Right lobe of liver (tissue), 6 donors: ENCODE measurements at regions not wholly inside any gene's neighbourhood (a gene's known extent, or its start where the extent isn't known, plus 50 kb on each side); places are given as distances from the start of the nearest gene placed in this dataset.

Source experiments
- ATAC-seq, 4 donors: fragments of 200-7000 bp; cut with Tn5 transposase; one replicate each; pipeline ENCODE4 v1.9.1; 2020; ENCODE audit warnings: mild to moderate bottlenecking in 4 of 4, moderate library complexity in 4 of 4
- DNase-seq, 3 donors: peaks; one replicate each; pipeline ENCODE4 v3.0.0-alpha.2; 2020
- H3K27ac ChIP-seq, 3 donors: fragments of 200-600 bp; one replicate each; pipeline ENCODE4 v1.8.0; 2022
- H3K27me3 ChIP-seq, 2 donors: fragments of 200-600 bp; one replicate each; pipeline ENCODE4 v1.8.0; 2022
- H3K36me3 ChIP-seq, 4 donors: fragments of 200-600 bp; sonication (generic) in 1 of 4; one replicate each; pipeline versions ENCODE4 v1.5.1 to v1.8.0; 2017 to 2022; ENCODE audit warnings: control low read depth in 1 of 4
- H3K4me1 ChIP-seq, 4 donors: fragments of 200-600 bp; sonication (generic) in 1 of 4; one replicate each; pipeline versions ENCODE4 v1.5.1 to v1.8.0; 2017 to 2022; ENCODE audit warnings: control low read depth in 1 of 4
- H3K4me3 ChIP-seq, 3 donors: fragments of 200-600 bp; one replicate each; pipeline ENCODE4 v1.8.0; 2022
- H3K9me3 ChIP-seq, 4 donors: fragments of 200-600 bp; sonication (generic) in 1 of 4; one replicate each; pipeline versions ENCODE4 v1.5.1 to v1.8.0; 2017 to 2022; ENCODE audit warnings: control low read depth in 1 of 4
- CTCF ChIP-seq, 4 donors: fragments of 200-600 bp in 3 of 4; fragments of 450-650 bp in 1 of 4; IDR thresholded peaks; one replicate each; pipeline versions ENCODE4 v1.5.1 to v1.8.0; 2016 to 2022; ENCODE audit warnings: antibody characterized with exemption in 4 of 4, mild to moderate bottlenecking in 2 of 4
- POLR2A ChIP-seq: fragments of 450-650 bp; IDR thresholded peaks from one replicate; pipeline ENCODE4 v1.6.1; 2017; ENCODE audit warnings: antibody characterized with exemption, mild to moderate bottlenecking
- WGBS: methylation state at CpG from one replicate; pipeline ENCODE4 v1.1.6; 2018; ENCODE audit warnings: low coverage, low lambda C conversion rate; ENCODE audit not compliant: insufficient coverage; ENCODE audit errors: missing lambda C conversion rate; 5-methylcytosine and 5-hydroxymethylcytosine counted together
- intact Hi-C, 2 donors: fragments of 100-400 bp; cut with DNase I; formaldehyde crosslinking; loops; one replicate each; pipeline versions ENCODE4 v1.11.2 to v1.14.1; 2022
- donor health status: DM: no; HTN: yes; CAD: no.
- donor health status: DM: no; HTN: no; CAD: no.
- donor health status: DM: no; HTN: no; CAD: no.
- donor health status: DM: no; HTN: yes; CAD: no.
- donor health status: DM: no; HTN: yes; CAD: no.

- H3K9me3 ChIP-seq = no peaks in the 10 kb centered on the region
- intact Hi-C loops = no loop called here
- no peaks in the 10 kb centered on the region for H3K36me3 ChIP-seq
- ATAC-seq (no peak), DNase-seq (no peak)
- H3K27me3 ChIP-seq = no peaks in the 10 kb centered on the region
- no peak overlapping the region for H3K27ac ChIP-seq
- H3K4me1 ChIP-seq = no peaks in the 10 kb centered on the region
- no peak overlapping the region for H3K4me3 ChIP-seq
- TF ChIP-seq CTCF (IDR thresholded peaks at IDR 0.05) = no peak
- TF ChIP-seq POLR2A = no peak
- WGBS = 22% methylated on average over 3 of the region's 3 CpGs
Observed at GRCh38 chrX:23194885-23195554, 139.6 kb upstream of the PTCHD1 start.

DNA sequence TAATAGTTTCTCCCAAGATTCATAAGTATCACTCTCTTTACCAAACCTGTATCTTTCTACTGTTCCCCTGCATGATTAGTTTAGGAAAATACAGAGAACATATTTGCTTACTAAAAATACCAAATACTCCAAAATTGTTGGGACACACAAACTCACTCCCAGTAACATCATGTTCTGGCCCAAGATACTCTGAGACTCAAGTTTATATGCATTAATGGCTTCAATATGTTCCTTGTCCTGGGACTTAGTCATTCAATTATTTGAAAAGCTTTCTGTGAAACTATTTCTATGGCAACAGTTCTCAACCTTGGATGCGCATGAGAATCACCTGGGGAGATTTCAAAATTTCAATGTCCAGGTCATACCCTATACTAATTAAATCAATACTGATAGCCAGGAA lies 138.9 kb upstream of the PTCHD1 start:
- Histone ChIP-seq H3K27ac (no peak overlapping the region), H3K27me3 (no peaks in the 10 kb centered on the region), H3K9me3 (no peaks in the 10 kb centered on the region), H3K4me3 (no peak overlapping the region), H3K36me3 (no peaks in the 10 kb centered on the region), H3K4me1 (no peaks in the 10 kb centered on the region)
- ATAC-seq (no peak), DNase-seq (no peak)
- TF ChIP-seq CTCF (IDR thresholded peaks at IDR 0.05) (no peak), POLR2A (no peak)
- WGBS = 68% methylated on average over 1 of the region's 1 CpG
- intact Hi-C loops = no loop called here

- Histone ChIP-seq H3K27ac (no peak overlapping the region), H3K4me3 (no peak overlapping the region), H3K4me1 (no peaks in the 10 kb centered on the region), H3K36me3 (no peaks in the 10 kb centered on the region), H3K27me3 (no peaks in the 10 kb centered on the region), H3K9me3 (no peaks in the 10 kb centered on the region)
- ATAC-seq = no peak
- TF ChIP-seq CTCF (IDR thresholded peaks at IDR 0.05) (no peak), POLR2A (no peak)
- intact Hi-C loops = no loop called here
- 52% methylated on average over 1 of the region's 1 CpG for WGBS
- no peak for DNase-seq
Observed at GRCh38 chrX:23201706-23202105, 132.9 kb upstream of the PTCHD1 start.

DNA sequence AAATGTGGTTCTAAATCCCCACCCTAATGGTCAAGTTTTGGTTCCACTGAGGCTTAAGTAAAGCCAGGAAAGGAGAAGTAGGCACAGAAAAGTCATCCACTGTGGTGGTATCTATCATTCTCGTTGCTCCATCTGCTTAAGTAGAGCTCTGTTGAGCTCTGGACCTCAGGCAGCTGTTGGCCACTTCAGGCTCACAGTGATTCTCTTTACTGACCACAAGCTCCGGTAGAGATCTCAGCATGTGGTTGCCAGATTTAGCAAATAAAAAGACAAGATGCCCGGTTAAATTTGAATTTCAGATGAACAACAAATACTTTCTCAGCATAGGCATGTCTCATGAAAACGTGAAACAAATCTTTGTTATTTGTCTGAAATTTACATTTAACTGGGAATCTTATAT lies 132.3 kb upstream of the PTCHD1 start:
- 14% methylated on average over 4 of the region's 4 CpGs for WGBS
- intact Hi-C loops = no loop called here
- no peak for ATAC-seq

More for the DNA sequence above, 132.3 kb upstream of the PTCHD1 start:
- no peaks in the 10 kb centered on the region for H3K9me3 ChIP-seq
- no peak for DNase-seq
- H3K27me3 ChIP-seq = no peaks in the 10 kb centered on the region
- no peak overlapping the region for H3K27ac ChIP-seq
- TF ChIP-seq CTCF (IDR thresholded peaks at IDR 0.05) = no peak
- no peak for TF ChIP-seq POLR2A
- no peak overlapping the region for H3K4me3 ChIP-seq
- no peaks in the 10 kb centered on the region for H3K4me1 ChIP-seq
- H3K36me3 ChIP-seq = no peaks in the 10 kb centered on the region
